ENCODE measurements at regions not wholly inside any gene's neighbourhood (a gene's known extent, or its start where the extent isn't known, plus 50 kb on each side); places are given as distances from the start of the nearest gene placed in this dataset.

DNA sequence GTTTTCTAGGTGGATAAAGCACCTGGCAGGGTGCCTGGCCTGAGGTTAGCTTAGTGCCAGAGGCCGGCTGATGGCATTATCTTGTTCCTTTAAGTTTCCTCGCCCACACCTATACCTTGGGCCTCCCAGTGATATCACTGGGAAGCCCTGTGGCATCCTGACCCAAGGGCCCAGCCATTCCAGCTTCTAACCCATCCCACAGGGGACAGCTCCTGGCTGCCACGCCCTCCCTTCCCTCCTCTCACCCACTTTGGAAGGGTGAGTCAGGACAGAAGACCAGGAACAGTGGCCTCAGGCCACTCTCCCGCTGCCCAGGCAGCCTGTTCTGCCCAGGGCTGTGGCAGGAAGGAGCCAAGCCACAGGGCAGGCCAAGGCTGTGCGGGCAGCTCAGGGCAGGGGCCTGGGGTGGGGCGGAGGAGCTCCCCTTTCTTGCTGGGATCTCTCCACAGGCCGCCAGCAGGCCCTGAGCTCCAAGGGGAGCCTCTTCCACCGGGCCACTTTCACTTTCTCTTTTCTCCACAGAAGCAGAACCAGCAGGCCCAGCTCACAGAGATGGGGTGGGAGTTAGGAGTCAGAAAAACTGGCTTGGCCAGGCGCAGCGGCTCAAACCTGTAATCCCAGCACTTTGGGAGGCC, 75.1 kb downstream of the IRF2BPL start:
- TF ChIP-seq GATA2 (IDR thresholded peaks at IDR 0.05; ENCODE audit: low read depth, low read length) (no peak), GATA3 (IDR thresholded peaks at IDR 0.05; ENCODE audit: low read depth, low read length) (no peak)
